Progenitor cell of endocrine pancreas (in vitro differentiated cells): ENCODE measurements at regions not wholly inside any gene's neighbourhood (a gene's known extent, or its start where the extent isn't known, plus 50 kb on each side); places are given as distances from the start of the nearest gene placed in this dataset.

Experiments
- DNase-seq: peaks from one replicate; pipeline ENCODE4 v3.0.0; 2021; ENCODE audit warnings: low spot score; ENCODE audit not compliant: unreplicated experiment
- H3K27ac Mint-ChIP-seq: 2 replicates; pipeline ENCODE4 v1.8.0; 2021; ENCODE audit warnings: mild to moderate bottlenecking, moderate library complexity, mixed read lengths
- H3K27me3 Mint-ChIP-seq: 2 replicates; pipeline ENCODE4 v1.8.0; 2021; ENCODE audit warnings: mixed read lengths
- H3K36me3 Mint-ChIP-seq: 2 replicates; pipeline ENCODE4 v1.8.0; 2022; ENCODE audit warnings: mixed read lengths; ENCODE audit not compliant: insufficient read depth
- H3K4me1 Mint-ChIP-seq: 2 replicates; pipeline ENCODE4 v1.8.0; 2021; ENCODE audit warnings: low read depth, mixed read lengths
- H3K4me3 Mint-ChIP-seq: 2 replicates; pipeline ENCODE4 v1.8.0; 2021; ENCODE audit warnings: low read depth, mild to moderate bottlenecking, moderate library complexity, mixed read lengths
- H3K9me3 Mint-ChIP-seq: 2 replicates; pipeline ENCODE4 v1.8.0; 2021; ENCODE audit warnings: low read depth, mixed read lengths
- CTCF ChIP-seq: fragments of 200-600 bp; sonication (generic); IDR thresholded peaks from one replicate; pipeline ENCODE4 v1.5.0; 2021; ENCODE audit warnings: antibody characterized with exemption, mild to moderate bottlenecking; ENCODE audit not compliant: unreplicated experiment

DNA sequence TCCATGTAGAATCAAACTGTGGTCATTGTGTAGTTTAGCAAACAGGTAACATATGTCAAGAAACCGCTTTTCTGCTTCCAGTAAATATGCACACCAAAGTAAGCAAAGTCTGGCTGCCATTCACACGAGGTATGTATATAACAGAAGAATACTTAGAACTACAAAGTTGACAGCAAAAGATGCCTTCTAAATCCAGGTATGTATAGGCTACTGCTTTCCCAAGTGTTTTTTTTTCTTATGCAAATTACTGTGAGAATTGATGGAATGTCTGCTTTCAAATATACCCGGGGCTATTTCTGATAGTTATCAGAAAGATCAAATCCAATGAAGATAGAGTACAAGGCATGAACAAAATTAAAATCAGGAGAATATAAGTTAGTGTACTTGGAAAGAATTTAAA, 229.2 kb downstream of the HACE1 start:
- no peak for DNase-seq
- Mint-ChIP-seq H3K27ac (no peak overlapping the region), H3K4me1 (peaks cover 11% of the 10 kb centered on the region), H3K4me3 (no peak overlapping the region), H3K27me3 (no peaks in the 10 kb centered on the region), H3K9me3 (peaks cover 3% of the 10 kb centered on the region), H3K36me3 (no peaks in the 10 kb centered on the region)
- no peak for TF ChIP-seq CTCF

GRCh38 chr6:104629826-104630225, 229.9 kb downstream of the HACE1 start:
- no peak for TF ChIP-seq CTCF
- peaks cover 3% of the 10 kb centered on the region for H3K9me3 Mint-ChIP-seq
- H3K27ac Mint-ChIP-seq, result no peak overlapping the region
- no peak for DNase-seq
- peaks cover 11% of the 10 kb centered on the region for H3K4me1 Mint-ChIP-seq
- no peaks in the 10 kb centered on the region for H3K36me3 Mint-ChIP-seq
- H3K27me3 Mint-ChIP-seq, result no peaks in the 10 kb centered on the region
- H3K4me3 Mint-ChIP-seq, result no peak overlapping the region

- no peak for DNase-seq
- Mint-ChIP-seq H3K9me3 (no peaks in the 10 kb centered on the region), H3K4me1 (peaks cover 22% of the 10 kb centered on the region), H3K27me3 (no peaks in the 10 kb centered on the region), H3K36me3 (no peaks in the 10 kb centered on the region), H3K27ac (peak overlapping the region; percentile 12), H3K4me3 (no peak overlapping the region)
- TF ChIP-seq CTCF, result no peak
Observed at GRCh38 chr6:104625536-104625935, 234.2 kb downstream of the HACE1 start.

DNA sequence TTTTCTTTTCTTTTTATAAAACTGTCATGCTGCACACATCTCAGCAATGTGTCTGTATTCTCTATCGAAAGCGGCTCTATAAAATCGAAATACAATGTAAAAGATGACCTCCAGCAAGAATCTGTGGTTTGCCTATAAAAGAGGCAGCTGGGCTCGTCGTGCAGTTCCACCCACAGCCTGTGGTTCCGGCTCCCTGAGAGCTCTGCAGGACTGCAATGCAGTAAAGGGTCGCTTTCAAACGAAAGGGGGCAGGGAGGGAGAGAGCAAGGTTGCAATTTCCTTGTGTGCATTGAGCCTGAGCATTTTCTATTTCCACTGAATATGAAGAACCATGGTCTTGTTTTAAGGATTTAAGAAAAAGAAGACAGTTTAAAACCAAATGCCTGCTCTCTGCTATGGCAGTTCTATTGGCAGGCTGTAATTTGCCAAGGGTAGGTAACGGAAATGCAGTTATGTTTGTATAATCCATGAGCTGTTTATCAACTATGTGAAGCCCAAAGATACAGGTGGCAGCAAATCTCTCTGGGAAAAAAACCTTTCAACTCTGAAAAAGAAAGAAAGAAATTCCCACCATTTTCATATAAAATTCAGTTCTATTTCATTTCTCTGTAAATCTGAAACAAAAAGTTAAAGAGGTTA, 236.5 kb downstream of the HACE1 start:
- Mint-ChIP-seq H3K9me3 (no peaks in the 10 kb centered on the region), H3K4me3 (no peak overlapping the region), H3K4me1 (peaks cover 16% of the 10 kb centered on the region), H3K27ac (no peak overlapping the region), H3K36me3 (no peaks in the 10 kb centered on the region), H3K27me3 (no peaks in the 10 kb centered on the region)
- no peak for TF ChIP-seq CTCF
- no peak for DNase-seq

DNA sequence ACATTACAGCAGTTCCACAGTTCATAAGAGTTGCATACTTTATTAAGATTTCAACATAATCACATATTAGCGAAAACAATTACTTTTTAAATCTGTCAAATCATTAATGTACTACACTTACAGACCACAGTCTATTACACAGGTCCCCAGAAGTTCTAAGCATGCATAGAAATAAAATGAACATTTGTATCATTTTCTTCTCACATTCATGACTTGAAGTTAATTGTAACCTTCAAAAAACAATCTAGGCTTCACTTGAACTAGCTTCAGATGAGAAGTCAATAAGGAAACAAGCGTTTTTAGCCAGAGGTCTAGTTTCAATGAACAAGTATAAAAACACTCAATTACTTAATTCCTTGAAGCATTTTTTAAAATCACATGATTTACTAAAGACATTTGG, 238.3 kb downstream of the HACE1 start:
- Mint-ChIP-seq H3K27ac (no peak overlapping the region), H3K9me3 (no peaks in the 10 kb centered on the region), H3K36me3 (no peaks in the 10 kb centered on the region), H3K4me3 (no peak overlapping the region), H3K4me1 (peaks cover 23% of the 10 kb centered on the region), H3K27me3 (no peaks in the 10 kb centered on the region)
- no peak for TF ChIP-seq CTCF
- no peak for DNase-seq
